SW480 (cell line): ENCODE measurements at regions not wholly inside any gene's neighbourhood (a gene's known extent, or its start where the extent isn't known, plus 50 kb on each side); places are given as distances from the start of the nearest gene placed in this dataset.
"Not testable (repeated sequence)": the region's sequence is repeated elsewhere in the genome, so short reads cannot be mapped to it uniquely, and the experiment has no call there.

Experiments used
- DNase-seq: peaks from one replicate; pipeline ENCODE4 v3.0.0-alpha.2; 2016; ENCODE audit warnings: low spot score

GRCh38 chr13:86051134-86052103 is 252.2 kb upstream of the SLITRK6 start:
- peak; percentile 26 for DNase-seq

- no peak for DNase-seq
Measured at GRCh38 chr13:86038490-86038889, 239.3 kb upstream of the SLITRK6 start.

- DNase-seq, result no peak
Measured at GRCh38 chr13:86020351-86021002, 221.3 kb upstream of the SLITRK6 start.

GRCh38 chr13:86006317-86006716 is 207.1 kb upstream of the SLITRK6 start:
- no peak for DNase-seq

- DNase-seq, result no peak
Measured at GRCh38 chr13:86003029-86003428, 203.8 kb upstream of the SLITRK6 start.

GRCh38 chr13:86000546-86000945 is 201.3 kb upstream of the SLITRK6 start:
- no peak for DNase-seq

- no peak for DNase-seq
Measured at GRCh38 chr13:85997587-85997986, 198.4 kb upstream of the SLITRK6 start.

GRCh38 chr13:85995788-85996418 is 196.7 kb upstream of the SLITRK6 start:
- no peak for DNase-seq

GRCh38 chr13:85993567-85993966 is 194.3 kb upstream of the SLITRK6 start:
- no peak for DNase-seq

- DNase-seq, result no peak
Measured at GRCh38 chr13:85990397-85990796, 191.2 kb upstream of the SLITRK6 start.

- no peak for DNase-seq
Measured at GRCh38 chr13:85985797-85986196, 186.6 kb upstream of the SLITRK6 start.

GRCh38 chr13:85982102-85982501 is 182.9 kb upstream of the SLITRK6 start:
- no peak for DNase-seq

GRCh38 chr13:85980447-85980846 is 181.2 kb upstream of the SLITRK6 start:
- DNase-seq, result not testable (repeated sequence)

- no peak for DNase-seq
Measured at GRCh38 chr13:85976242-85976641, 177.0 kb upstream of the SLITRK6 start.

- no peak for DNase-seq
Measured at GRCh38 chr13:85974608-85975366, 175.6 kb upstream of the SLITRK6 start.

GRCh38 chr13:85970727-85971126 is 171.5 kb upstream of the SLITRK6 start:
- DNase-seq, result no peak

- no peak for DNase-seq
Measured at GRCh38 chr13:85969331-85969730, 170.1 kb upstream of the SLITRK6 start.

GRCh38 chr13:85935868-85936467 is 136.7 kb upstream of the SLITRK6 start:
- no peak for DNase-seq

GRCh38 chr13:85930108-85930507 is 130.9 kb upstream of the SLITRK6 start:
- no peak for DNase-seq

- no peak for DNase-seq
Measured at GRCh38 chr13:85910962-85911361, 111.7 kb upstream of the SLITRK6 start.

- DNase-seq, result no peak
Measured at GRCh38 chr13:85900521-85900920, 101.3 kb upstream of the SLITRK6 start.
